Progenitor cell of endocrine pancreas (in vitro differentiated cells): ENCODE measurements at regions not wholly inside any gene's neighbourhood (a gene's known extent, or its start where the extent isn't known, plus 50 kb on each side); places are given as distances from the start of the nearest gene placed in this dataset.

Experiments used
- DNase-seq: peaks from one replicate; pipeline ENCODE4 v3.0.0; 2021; ENCODE audit warnings: low spot score; ENCODE audit not compliant: unreplicated experiment
- H3K27ac Mint-ChIP-seq: 2 replicates; pipeline ENCODE4 v1.8.0; 2021; ENCODE audit warnings: mild to moderate bottlenecking, moderate library complexity, mixed read lengths
- H3K27me3 Mint-ChIP-seq: 2 replicates; pipeline ENCODE4 v1.8.0; 2021; ENCODE audit warnings: mixed read lengths
- H3K36me3 Mint-ChIP-seq: 2 replicates; pipeline ENCODE4 v1.8.0; 2022; ENCODE audit warnings: mixed read lengths; ENCODE audit not compliant: insufficient read depth
- H3K4me1 Mint-ChIP-seq: 2 replicates; pipeline ENCODE4 v1.8.0; 2021; ENCODE audit warnings: low read depth, mixed read lengths
- H3K4me3 Mint-ChIP-seq: 2 replicates; pipeline ENCODE4 v1.8.0; 2021; ENCODE audit warnings: low read depth, mild to moderate bottlenecking, moderate library complexity, mixed read lengths
- H3K9me3 Mint-ChIP-seq: 2 replicates; pipeline ENCODE4 v1.8.0; 2021; ENCODE audit warnings: low read depth, mixed read lengths
- CTCF ChIP-seq: fragments of 200-600 bp; sonication (generic); IDR thresholded peaks from one replicate; pipeline ENCODE4 v1.5.0; 2021; ENCODE audit warnings: antibody characterized with exemption, mild to moderate bottlenecking; ENCODE audit not compliant: unreplicated experiment

- Mint-ChIP-seq H3K4me3 (no peak overlapping the region), H3K27me3 (no peaks in the 10 kb centered on the region), H3K36me3 (no peaks in the 10 kb centered on the region), H3K27ac (no peak overlapping the region), H3K4me1 (peaks cover 21% of the 10 kb centered on the region), H3K9me3 (no peaks in the 10 kb centered on the region)
- DNase-seq, result no peak
- TF ChIP-seq CTCF, result no peak
Measured at GRCh38 chr3:64815195-64815631, 127.4 kb upstream of the ADAMTS9 start.

- Mint-ChIP-seq H3K27me3 (no peaks in the 10 kb centered on the region), H3K4me1 (peaks cover 21% of the 10 kb centered on the region), H3K9me3 (no peaks in the 10 kb centered on the region), H3K4me3 (no peak overlapping the region), H3K27ac (no peak overlapping the region), H3K36me3 (no peaks in the 10 kb centered on the region)
- no peak for DNase-seq
- no peak for TF ChIP-seq CTCF
Measured at GRCh38 chr3:64814351-64814750, 126.6 kb upstream of the ADAMTS9 start.

- TF ChIP-seq CTCF, result no peak
- peaks cover 20% of the 10 kb centered on the region for H3K4me1 Mint-ChIP-seq
- H3K27me3 Mint-ChIP-seq, result no peaks in the 10 kb centered on the region
- no peak overlapping the region for H3K4me3 Mint-ChIP-seq
- H3K36me3 Mint-ChIP-seq, result no peaks in the 10 kb centered on the region
- no peaks in the 10 kb centered on the region for H3K9me3 Mint-ChIP-seq
- DNase-seq, result no peak
- peak overlapping the region; percentile 26 for H3K27ac Mint-ChIP-seq
Measured at GRCh38 chr3:64813326-64813725, 125.5 kb upstream of the ADAMTS9 start.

- Mint-ChIP-seq H3K9me3 (no peaks in the 10 kb centered on the region), H3K36me3 (no peaks in the 10 kb centered on the region), H3K27ac (no peak overlapping the region), H3K4me3 (no peak overlapping the region), H3K4me1 (peaks cover 25% of the 10 kb centered on the region), H3K27me3 (peaks cover 3% of the 10 kb centered on the region)
- DNase-seq, result no peak
- no peak for TF ChIP-seq CTCF
Measured at GRCh38 chr3:64809086-64809485, 121.3 kb upstream of the ADAMTS9 start.

GRCh38 chr3:64808061-64808460, 120.3 kb upstream of the ADAMTS9 start:
- Mint-ChIP-seq H3K36me3 (no peaks in the 10 kb centered on the region), H3K27me3 (peaks cover 3% of the 10 kb centered on the region), H3K4me3 (no peak overlapping the region), H3K4me1 (peaks cover 20% of the 10 kb centered on the region), H3K9me3 (no peaks in the 10 kb centered on the region), H3K27ac (no peak overlapping the region)
- TF ChIP-seq CTCF, result no peak
- DNase-seq, result no peak
